ENCODE measurements at regions not wholly inside any gene's neighbourhood (a gene's known extent, or its start where the extent isn't known, plus 50 kb on each side); places are given as distances from the start of the nearest gene placed in this dataset.

DNA sequence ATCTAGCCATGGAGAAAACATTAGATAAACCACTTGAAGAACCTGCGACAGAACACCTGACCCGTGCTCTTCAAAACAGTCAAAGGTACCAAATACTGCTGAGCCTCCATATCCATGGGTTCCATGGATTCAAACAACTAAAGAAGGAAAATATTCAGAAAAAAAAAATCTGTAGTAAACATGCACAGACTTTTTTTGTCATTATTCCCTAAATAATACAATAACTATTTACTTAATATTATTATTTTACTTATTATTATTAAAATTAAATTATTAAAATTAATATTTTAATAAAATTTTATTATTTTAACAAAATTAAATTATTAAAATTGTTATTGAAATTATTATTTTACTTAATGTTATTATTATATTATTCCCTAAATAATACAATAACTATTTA lies 101.0 kb upstream of the PDE1C start:
- H3K4me2 ChIP-seq (ENCODE audit: low read depth, low read length, poor library complexity, severe bottlenecking) = no peak overlapping the region
- H4K20me1 ChIP-seq (ENCODE audit: insufficient read depth, low read length, poor library complexity, severe bottlenecking) = no peaks in the 10 kb centered on the region

DNA sequence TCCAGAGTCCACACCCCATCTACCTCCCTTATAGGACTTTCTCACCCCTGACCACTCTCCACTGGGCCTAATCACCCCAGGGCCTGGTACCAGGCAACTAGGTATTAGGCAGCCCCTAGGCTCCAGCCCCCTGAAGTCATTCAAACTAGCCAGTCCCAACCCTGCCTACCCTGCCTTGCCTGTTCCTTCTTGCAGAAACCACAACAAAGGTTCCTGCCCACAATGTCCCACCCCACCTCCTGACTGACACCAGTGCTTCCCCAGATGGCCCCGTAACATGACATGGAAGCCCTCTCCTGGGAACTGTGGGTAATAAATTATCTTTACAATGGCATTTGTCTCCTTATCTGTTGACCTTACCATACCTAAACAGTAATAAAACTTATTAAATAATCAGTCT lies 100.6 kb upstream of the PDE1C start:
- H2AFZ ChIP-seq (ENCODE audit: low read length) = no peak overlapping the region
- no peaks in the 10 kb centered on the region for H3K27me3 ChIP-seq (ENCODE audit: insufficient read depth, low read length, poor library complexity, severe bottlenecking)
- H3K4me1 ChIP-seq (ENCODE audit: insufficient read depth, low read length, poor library complexity, severe bottlenecking) = no peaks in the 10 kb centered on the region
- no peak overlapping the region for H3K4me3 ChIP-seq (ENCODE audit: low read length, poor library complexity, severe bottlenecking)
- no peaks in the 10 kb centered on the region for H3F3A ChIP-seq (ENCODE audit: low read depth)
- no peak for TF ChIP-seq EZH2phosphoT487 (IDR thresholded peaks at IDR 0.05; ENCODE audit: borderline replicate concordance)
- TF ChIP-seq, protein P1, sequence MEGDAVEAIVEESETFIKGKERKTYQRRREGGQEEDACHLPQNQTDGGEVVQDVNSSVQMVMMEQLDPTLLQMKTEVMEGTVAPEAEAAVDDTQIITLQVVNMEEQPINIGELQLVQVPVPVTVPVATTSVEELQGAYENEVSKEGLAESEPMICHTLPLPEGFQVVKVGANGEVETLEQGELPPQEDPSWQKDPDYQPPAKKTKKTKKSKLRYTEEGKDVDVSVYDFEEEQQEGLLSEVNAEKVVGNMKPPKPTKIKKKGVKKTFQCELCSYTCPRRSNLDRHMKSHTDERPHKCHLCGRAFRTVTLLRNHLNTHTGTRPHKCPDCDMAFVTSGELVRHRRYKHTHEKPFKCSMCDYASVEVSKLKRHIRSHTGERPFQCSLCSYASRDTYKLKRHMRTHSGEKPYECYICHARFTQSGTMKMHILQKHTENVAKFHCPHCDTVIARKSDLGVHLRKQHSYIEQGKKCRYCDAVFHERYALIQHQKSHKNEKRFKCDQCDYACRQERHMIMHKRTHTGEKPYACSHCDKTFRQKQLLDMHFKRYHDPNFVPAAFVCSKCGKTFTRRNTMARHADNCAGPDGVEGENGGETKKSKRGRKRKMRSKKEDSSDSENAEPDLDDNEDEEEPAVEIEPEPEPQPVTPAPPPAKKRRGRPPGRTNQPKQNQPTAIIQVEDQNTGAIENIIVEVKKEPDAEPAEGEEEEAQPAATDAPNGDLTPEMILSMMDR (conservative IDR thresholded peaks at IDR 0.05; ENCODE audit: low read length) = no peak
- no peaks in the 10 kb centered on the region for H4K20me1 ChIP-seq (ENCODE audit: insufficient read depth, low read length, poor library complexity, severe bottlenecking)
- no peaks in the 10 kb centered on the region for H3K36me3 ChIP-seq (ENCODE audit: insufficient read depth, low read length)
- no peak overlapping the region for H3K9ac ChIP-seq (ENCODE audit: low read depth, low read length, poor library complexity, severe bottlenecking)
- H3K79me2 ChIP-seq (ENCODE audit: insufficient read depth, low read length) = no peaks in the 10 kb centered on the region
- no peaks in the 10 kb centered on the region; the same call in 1 of the 2 replicates for H3K9me3 ChIP-seq (ENCODE audit: insufficient read depth, low read depth, low read length)
- no peak overlapping the region for H3K4me2 ChIP-seq (ENCODE audit: low read depth, low read length, poor library complexity, severe bottlenecking)
- no peaks in the 10 kb centered on the region for H3K9me2 ChIP-seq (replicated peaks; ENCODE audit: low read depth, low read length)

More for the DNA sequence above, 101.0 kb upstream of the PDE1C start:
- no peaks in the 10 kb centered on the region for H3K9me2 ChIP-seq (replicated peaks; ENCODE audit: low read depth, low read length)
- no peaks in the 10 kb centered on the region for H3K36me3 ChIP-seq (ENCODE audit: insufficient read depth, low read length)
- H3F3A ChIP-seq (ENCODE audit: low read depth) = no peaks in the 10 kb centered on the region
- no peak overlapping the region for H3K9ac ChIP-seq (ENCODE audit: low read depth, low read length, poor library complexity, severe bottlenecking)
- no peaks in the 10 kb centered on the region for H3K27me3 ChIP-seq (ENCODE audit: insufficient read depth, low read length, poor library complexity, severe bottlenecking)
- no peaks in the 10 kb centered on the region for H3K79me2 ChIP-seq (ENCODE audit: insufficient read depth, low read length)
- no peaks in the 10 kb centered on the region for H3K4me1 ChIP-seq (ENCODE audit: insufficient read depth, low read length, poor library complexity, severe bottlenecking)
- TF ChIP-seq, protein P1 (conservative IDR thresholded peaks at IDR 0.05; ENCODE audit: low read length) = no peak
- TF ChIP-seq EZH2phosphoT487 (IDR thresholded peaks at IDR 0.05; ENCODE audit: borderline replicate concordance) = no peak
- no peaks in the 10 kb centered on the region; the same call in 1 of the 2 replicates for H3K9me3 ChIP-seq (ENCODE audit: insufficient read depth, low read depth, low read length)
- no peak overlapping the region for H3K4me3 ChIP-seq (ENCODE audit: low read length, poor library complexity, severe bottlenecking)
- no peak overlapping the region for H2AFZ ChIP-seq (ENCODE audit: low read length)

DNA sequence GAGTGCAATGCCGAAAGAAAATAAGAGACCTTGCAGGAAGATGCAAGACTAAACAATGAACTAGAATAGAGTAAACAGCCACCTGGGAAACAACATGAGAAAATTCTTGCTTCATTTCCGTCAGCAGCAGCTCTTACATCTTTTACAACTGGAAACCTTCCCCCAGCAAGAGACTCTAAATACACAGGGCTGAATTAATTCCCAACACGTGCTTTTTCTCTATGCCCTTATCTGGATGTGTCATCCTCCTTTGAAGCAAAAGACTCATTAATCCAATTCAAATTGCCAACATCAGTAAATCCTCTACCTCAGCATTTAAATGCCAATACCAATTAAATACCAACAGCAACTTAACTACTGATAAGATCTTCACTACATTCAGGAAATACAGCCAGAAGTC lies 99.0 kb upstream of the PDE1C start:
- Histone ChIP-seq H3K36me3 (ENCODE audit: insufficient read depth, low read length) (no peaks in the 10 kb centered on the region), H3K4me1 (ENCODE audit: insufficient read depth, low read length, poor library complexity, severe bottlenecking) (no peaks in the 10 kb centered on the region), H3F3A (ENCODE audit: low read depth) (no peaks in the 10 kb centered on the region), H2AFZ (ENCODE audit: low read length) (no peak overlapping the region), H3K4me2 (ENCODE audit: low read depth, low read length, poor library complexity, severe bottlenecking) (no peak overlapping the region), H3K79me2 (ENCODE audit: insufficient read depth, low read length) (no peaks in the 10 kb centered on the region), H4K20me1 (ENCODE audit: insufficient read depth, low read length, poor library complexity, severe bottlenecking) (no peaks in the 10 kb centered on the region), H3K9ac (ENCODE audit: low read depth, low read length, poor library complexity, severe bottlenecking) (no peak overlapping the region), H3K4me3 (ENCODE audit: low read length, poor library complexity, severe bottlenecking) (no peak overlapping the region), H3K27me3 (ENCODE audit: insufficient read depth, low read length, poor library complexity, severe bottlenecking) (no peaks in the 10 kb centered on the region), H3K9me2 (replicated peaks; ENCODE audit: low read depth, low read length) (no peaks in the 10 kb centered on the region), H3K9me3 (ENCODE audit: insufficient read depth, low read depth, low read length) (no peaks in the 10 kb centered on the region; the same call in 1 of the 2 replicates)
- TF ChIP-seq, protein P1 (conservative IDR thresholded peaks at IDR 0.05; ENCODE audit: low read length) = no peak
- no peak for TF ChIP-seq EZH2phosphoT487 (IDR thresholded peaks at IDR 0.05; ENCODE audit: borderline replicate concordance)

Measured in Loucy (cell line).